ENCODE measurements at regions not wholly inside any gene's neighbourhood (a gene's known extent, or its start where the extent isn't known, plus 50 kb on each side); places are given as distances from the start of the nearest gene placed in this dataset.

DNA sequence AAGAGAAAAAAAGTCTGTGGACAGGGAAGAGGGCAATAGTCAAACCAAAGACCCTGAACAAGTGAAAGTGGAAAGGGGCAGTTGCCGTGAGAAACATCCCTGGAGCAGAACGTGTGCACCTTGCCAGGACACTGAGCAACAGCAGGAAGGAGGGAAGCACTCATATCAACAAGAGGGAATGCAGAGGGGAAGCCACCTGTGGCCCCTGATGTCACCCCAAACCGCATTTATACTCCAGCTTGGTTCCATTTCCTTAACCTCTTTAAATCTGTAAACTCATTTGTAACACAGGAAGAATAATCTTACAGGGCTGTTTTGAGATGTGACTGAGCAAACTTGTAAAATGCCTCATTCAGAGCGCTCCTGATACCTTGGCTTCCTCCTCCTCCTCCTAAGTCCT, 698.8 kb downstream of the DIAPH3 start:
- Histone ChIP-seq H3K27ac (replicated peaks in 1 of 4) (no peak overlapping the region), H3K27me3 (no peaks in the 10 kb centered on the region), H3K4me1 (no peaks in the 10 kb centered on the region), H3K36me3 (no peaks in the 10 kb centered on the region), H3K9me3 (no peaks in the 10 kb centered on the region), H3K4me3 (no peak overlapping the region)
- DNase-seq (ENCODE audit: extremely low spot score) = no peak
- intact Hi-C loops (cut with DNase I) = no loop called here
- WGBS = 72% methylated on average over 4 of the region's 4 CpGs
- TF ChIP-seq CTCF (IDR thresholded peaks at IDR 0.05) = no peak
- no peak for TF ChIP-seq POLR2AphosphoS5 (IDR thresholded peaks at IDR 0.05)
- TF ChIP-seq EP300 (IDR thresholded peaks at IDR 0.05) = no peak
- TF ChIP-seq POLR2A (IDR thresholded peaks at IDR 0.05; ENCODE audit: low read depth) = no peak

- Histone ChIP-seq H3K36me3 (no peaks in the 10 kb centered on the region), H3K4me1 (no peaks in the 10 kb centered on the region), H3K9me3 (no peaks in the 10 kb centered on the region), H3K4me3 (no peak overlapping the region), H3K27me3 (no peaks in the 10 kb centered on the region), H3K27ac (replicated peaks in 1 of 4) (no peak overlapping the region)
- DNase-seq (ENCODE audit: extremely low spot score) = no peak
- TF ChIP-seq POLR2AphosphoS5 (IDR thresholded peaks at IDR 0.05) (no peak), EP300 (IDR thresholded peaks at IDR 0.05) (no peak), CTCF (IDR thresholded peaks at IDR 0.05) (no peak), POLR2A (IDR thresholded peaks at IDR 0.05; ENCODE audit: low read depth) (no peak)
- intact Hi-C loops (cut with DNase I) = no loop called here
- 97% methylated on average over 2 of the region's 2 CpGs for WGBS
Observed at GRCh38 chr13:59468396-59468795, 695.3 kb downstream of the DIAPH3 start.

- intact Hi-C loops (cut with DNase I) = no loop called here
- Histone ChIP-seq H3K27ac (replicated peaks in 1 of 4) (no peak overlapping the region), H3K27me3 (no peaks in the 10 kb centered on the region), H3K9me3 (no peaks in the 10 kb centered on the region), H3K36me3 (no peaks in the 10 kb centered on the region), H3K4me3 (no peak overlapping the region), H3K4me1 (peaks cover 0 to 5% (median 0%) of the 10 kb centered on the region in 4 donors)
- no peak for DNase-seq (ENCODE audit: extremely low spot score)
- TF ChIP-seq POLR2AphosphoS5 (IDR thresholded peaks at IDR 0.05) (no peak), EP300 (IDR thresholded peaks at IDR 0.05) (no peak), POLR2A (IDR thresholded peaks at IDR 0.05; ENCODE audit: low read depth) (no peak), CTCF (IDR thresholded peaks at IDR 0.05) (no peak)
- 32% methylated on average over 1 of the region's 1 CpG for WGBS
Observed at GRCh38 chr13:59471106-59471505, 692.6 kb downstream of the DIAPH3 start.

DNA sequence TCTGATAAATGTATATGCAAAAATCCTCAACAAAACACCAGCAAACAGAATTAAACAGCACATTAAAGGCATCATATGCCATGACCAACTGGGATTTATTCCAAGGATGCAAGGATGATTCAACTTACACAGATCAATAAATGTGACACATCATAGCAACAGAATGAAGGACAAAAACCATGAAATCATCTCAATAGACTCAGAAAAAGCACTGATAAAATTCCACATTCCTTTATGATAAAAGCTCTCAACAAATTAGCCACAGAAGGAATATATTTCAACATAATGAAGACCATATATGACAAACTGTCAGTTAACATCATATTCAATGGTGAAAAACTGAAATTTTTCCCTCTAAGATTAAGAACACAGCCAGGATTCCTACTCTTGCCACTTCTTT, 691.6 kb downstream of the DIAPH3 start:
- intact Hi-C loops (cut with DNase I) = no loop called here
- Histone ChIP-seq H3K9me3 (no peaks in the 10 kb centered on the region), H3K36me3 (no peaks in the 10 kb centered on the region), H3K27ac (replicated peaks in 1 of 4) (no peak overlapping the region), H3K4me3 (no peak overlapping the region), H3K4me1 (peaks cover 0 to 15% (median 2%) of the 10 kb centered on the region in 4 donors), H3K27me3 (no peaks in the 10 kb centered on the region)
- DNase-seq (ENCODE audit: extremely low spot score) = no peak
- no peak for TF ChIP-seq CTCF (IDR thresholded peaks at IDR 0.05)
- no peak for TF ChIP-seq POLR2AphosphoS5 (IDR thresholded peaks at IDR 0.05)
- no peak for TF ChIP-seq POLR2A (IDR thresholded peaks at IDR 0.05; ENCODE audit: low read depth)
- no peak for TF ChIP-seq EP300 (IDR thresholded peaks at IDR 0.05)

GRCh38 chr13:59474696-59475095, 689.0 kb downstream of the DIAPH3 start:
- no peak overlapping the region for H3K4me3 ChIP-seq
- DNase-seq (ENCODE audit: extremely low spot score) = no peak
- WGBS = 75% methylated on average over 1 of the region's 1 CpG
- H3K27ac ChIP-seq (replicated peaks in 1 of 4) = no peak overlapping the region
- intact Hi-C loops (cut with DNase I) = no loop called here
- no peaks in the 10 kb centered on the region for H3K9me3 ChIP-seq
- TF ChIP-seq CTCF (IDR thresholded peaks at IDR 0.05) (no peak), POLR2A (IDR thresholded peaks at IDR 0.05; ENCODE audit: low read depth) (no peak), EP300 (IDR thresholded peaks at IDR 0.05) (no peak), POLR2AphosphoS5 (IDR thresholded peaks at IDR 0.05) (no peak)
- no peaks in the 10 kb centered on the region for H3K36me3 ChIP-seq
- no peaks in the 10 kb centered on the region for H3K27me3 ChIP-seq
- peaks cover 0 to 15% (median 2%) of the 10 kb centered on the region in 4 donors for H3K4me1 ChIP-seq
